ENCODE measurements at regions not wholly inside any gene's neighbourhood (a gene's known extent, or its start where the extent isn't known, plus 50 kb on each side); places are given as distances from the start of the nearest gene placed in this dataset.
"Not testable (repeated sequence)": the region's sequence is repeated elsewhere in the genome, so short reads cannot be mapped to it uniquely, and the experiment has no call there.

GRCh38 chr4:38280323-38280706 is 320.1 kb downstream of the PTTG2 start:
- no peak for DNase-seq

GRCh38 chr4:38281371-38282071 is 321.3 kb downstream of the PTTG2 start:
- DNase-seq, result peak; percentile 48

- DNase-seq, result peak; percentile 78
These were observed 323.5 kb downstream of the PTTG2 start for GRCh38 chr4:38283724-38284123.

- DNase-seq, result peak; percentile 87
These were observed 324.3 kb downstream of the PTTG2 start for GRCh38 chr4:38284294-38285030.

GRCh38 chr4:38287101-38287851 is 327.1 kb downstream of the PTTG2 start:
- no peak for DNase-seq

GRCh38 chr4:38289553-38289952 is 329.4 kb downstream of the PTTG2 start:
- DNase-seq, result no peak

- DNase-seq, result no peak
These were observed 330.2 kb downstream of the PTTG2 start for GRCh38 chr4:38290366-38290765.

GRCh38 chr4:38290914-38291313 is 330.7 kb downstream of the PTTG2 start:
- DNase-seq, result no peak

- DNase-seq, result no peak
These were observed 332.3 kb downstream of the PTTG2 start for GRCh38 chr4:38292529-38292928.

GRCh38 chr4:38294238-38294637 is 334.0 kb downstream of the PTTG2 start:
- no peak for DNase-seq

- DNase-seq, result no peak
These were observed 336.9 kb downstream of the PTTG2 start for GRCh38 chr4:38297061-38297460.

GRCh38 chr4:38298868-38299713 is 338.9 kb downstream of the PTTG2 start:
- peak; percentile 8 for DNase-seq

- DNase-seq, result peak; percentile 19
These were observed 342.7 kb downstream of the PTTG2 start for GRCh38 chr4:38302910-38303309.

GRCh38 chr4:38304460-38304859 is 344.3 kb downstream of the PTTG2 start:
- DNase-seq, result not testable (repeated sequence)

- no peak for DNase-seq
These were observed 346.4 kb downstream of the PTTG2 start for GRCh38 chr4:38306482-38307071.

- no peak for DNase-seq
These were observed 348.6 kb downstream of the PTTG2 start for GRCh38 chr4:38308728-38309311.

GRCh38 chr4:38309471-38309870 is 349.3 kb downstream of the PTTG2 start:
- peak; percentile 11 for DNase-seq

GRCh38 chr4:38310446-38311043 is 350.3 kb downstream of the PTTG2 start:
- DNase-seq, result peak; percentile 75

- DNase-seq, result no peak
These were observed 351.4 kb downstream of the PTTG2 start for GRCh38 chr4:38311495-38312126.

- DNase-seq, result no peak
These were observed 350.8 kb upstream of the KLF3 start for GRCh38 chr4:38313175-38313574.

- no peak for DNase-seq
These were observed 349.9 kb upstream of the KLF3 start for GRCh38 chr4:38313999-38314561.

All from OCI-M1 (cell line).